ENCODE measurements at regions not wholly inside any gene's neighbourhood (a gene's known extent, or its start where the extent isn't known, plus 50 kb on each side); places are given as distances from the start of the nearest gene placed in this dataset.

- TF ChIP-seq CTCF (IDR thresholded peaks at IDR 0.05) (no peak), POLR2A (IDR thresholded peaks at IDR 0.05) (no peak), EP300 (IDR thresholded peaks at IDR 0.05; ENCODE audit: low read depth) (no peak)
Measured at GRCh38 chr9:78439866-78440830, 143.2 kb downstream of the PSAT1 start.

All from transverse colon (tissue), 3 donors.